Kidney epithelial cell (primary cell): ENCODE measurements at regions not wholly inside any gene's neighbourhood (a gene's known extent, or its start where the extent isn't known, plus 50 kb on each side); places are given as distances from the start of the nearest gene placed in this dataset.
A peak's percentile ranks its signal among the peaks of the same experiment; 100 is the strongest.

ENCODE experiments used
- DNase-seq: peaks from one replicate; pipeline ENCODE4 v3.0.0-alpha.2; 2010; ENCODE audit warnings: low read depth
- H3K27me3 ChIP-seq: 2 replicates; pipeline ENCODE4 v1.6.0; 2011; ENCODE audit warnings: low read length; ENCODE audit not compliant: control insufficient read depth, insufficient read depth
- H3K36me3 ChIP-seq: 2 replicates; pipeline ENCODE4 v1.5.1; 2011; ENCODE audit warnings: low read length; ENCODE audit not compliant: control insufficient read depth, insufficient read depth
- H3K4me3 ChIP-seq: 2 replicates; pipeline ENCODE4 v1.5.1; 2011; ENCODE audit warnings: low read depth, mild to moderate bottlenecking, control low read depth, low read length
- TF ChIP-seq, protein P1 (sequence below): IDR thresholded peaks from 2 replicates; pipeline ENCODE4 v1.5.1; 2011; ENCODE audit warnings: mild to moderate bottlenecking, moderate library complexity, low read length, control low read depth, inconsistent platforms; ENCODE audit not compliant: insufficient read depth, poor library complexity, severe bottlenecking

DNA sequence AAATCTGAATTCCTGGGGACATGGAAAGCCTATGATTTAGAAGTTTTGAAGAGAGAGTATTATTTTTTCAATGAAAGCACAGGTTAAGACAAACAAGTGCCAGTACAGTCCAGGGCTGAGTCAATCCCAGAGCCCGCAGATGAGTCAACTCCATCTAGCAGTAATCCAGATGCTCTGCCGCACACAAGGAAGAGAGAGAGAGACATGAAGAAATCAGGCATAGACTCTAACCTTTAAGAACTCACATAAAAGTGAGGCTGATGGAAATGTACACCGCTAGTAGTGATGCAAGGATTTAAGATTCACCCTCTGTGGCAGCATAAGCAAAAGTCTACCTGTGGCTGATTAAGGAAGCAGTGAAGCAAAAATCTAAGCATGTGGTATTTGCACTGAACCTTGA, 651.5 kb downstream of the TNS3 start:
- TF ChIP-seq, protein P1, sequence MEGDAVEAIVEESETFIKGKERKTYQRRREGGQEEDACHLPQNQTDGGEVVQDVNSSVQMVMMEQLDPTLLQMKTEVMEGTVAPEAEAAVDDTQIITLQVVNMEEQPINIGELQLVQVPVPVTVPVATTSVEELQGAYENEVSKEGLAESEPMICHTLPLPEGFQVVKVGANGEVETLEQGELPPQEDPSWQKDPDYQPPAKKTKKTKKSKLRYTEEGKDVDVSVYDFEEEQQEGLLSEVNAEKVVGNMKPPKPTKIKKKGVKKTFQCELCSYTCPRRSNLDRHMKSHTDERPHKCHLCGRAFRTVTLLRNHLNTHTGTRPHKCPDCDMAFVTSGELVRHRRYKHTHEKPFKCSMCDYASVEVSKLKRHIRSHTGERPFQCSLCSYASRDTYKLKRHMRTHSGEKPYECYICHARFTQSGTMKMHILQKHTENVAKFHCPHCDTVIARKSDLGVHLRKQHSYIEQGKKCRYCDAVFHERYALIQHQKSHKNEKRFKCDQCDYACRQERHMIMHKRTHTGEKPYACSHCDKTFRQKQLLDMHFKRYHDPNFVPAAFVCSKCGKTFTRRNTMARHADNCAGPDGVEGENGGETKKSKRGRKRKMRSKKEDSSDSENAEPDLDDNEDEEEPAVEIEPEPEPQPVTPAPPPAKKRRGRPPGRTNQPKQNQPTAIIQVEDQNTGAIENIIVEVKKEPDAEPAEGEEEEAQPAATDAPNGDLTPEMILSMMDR: no peak
- Histone ChIP-seq H3K4me3 (no peak overlapping the region), H3K36me3 (no peaks in the 10 kb centered on the region), H3K27me3 (no peaks in the 10 kb centered on the region)
- peak; percentile 96 for DNase-seq

DNA sequence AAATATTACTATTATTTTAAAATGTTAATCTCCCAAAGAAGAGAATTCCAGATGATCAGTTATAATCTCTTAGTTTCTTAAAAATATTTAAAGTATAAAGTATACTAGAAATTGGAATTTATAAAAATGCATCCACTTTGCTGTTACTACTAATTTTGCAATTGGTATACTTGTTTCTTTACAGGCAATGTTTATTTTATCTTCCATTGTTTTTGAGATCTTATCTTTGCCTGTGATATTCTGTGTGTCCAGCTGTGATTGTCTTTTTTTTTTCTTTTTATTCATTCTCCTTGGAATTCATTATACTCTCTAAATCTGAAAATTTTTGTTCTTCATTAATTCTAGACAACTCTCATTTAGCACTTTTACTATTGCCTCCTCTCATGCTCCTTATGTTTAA, 652.6 kb downstream of the TNS3 start:
- Histone ChIP-seq H3K4me3 (no peak overlapping the region), H3K36me3 (no peaks in the 10 kb centered on the region), H3K27me3 (no peaks in the 10 kb centered on the region)
- TF ChIP-seq, protein P1: no peak
- no peak for DNase-seq

DNA sequence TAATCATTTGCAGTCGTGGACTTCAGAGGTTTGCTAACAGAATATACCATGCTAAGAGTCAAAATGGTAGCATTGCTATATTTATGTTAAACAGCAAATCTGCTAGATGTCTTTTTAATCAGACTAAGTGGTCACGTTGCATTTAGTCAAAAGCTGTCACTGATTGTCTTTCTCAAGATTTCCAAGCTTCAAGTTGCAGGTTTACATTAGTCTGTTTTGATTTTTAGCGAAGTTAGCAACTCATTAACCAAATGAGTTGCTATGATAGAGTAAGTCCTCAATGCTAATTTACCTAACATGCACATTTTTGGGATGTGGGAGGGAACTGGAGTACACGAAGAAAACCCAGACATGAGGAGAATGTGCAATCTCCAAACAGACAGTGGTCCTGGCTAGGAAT, 653.2 kb downstream of the TNS3 start:
- TF ChIP-seq, protein P1: no peak
- no peak overlapping the region for H3K4me3 ChIP-seq
- DNase-seq: no peak

DNA sequence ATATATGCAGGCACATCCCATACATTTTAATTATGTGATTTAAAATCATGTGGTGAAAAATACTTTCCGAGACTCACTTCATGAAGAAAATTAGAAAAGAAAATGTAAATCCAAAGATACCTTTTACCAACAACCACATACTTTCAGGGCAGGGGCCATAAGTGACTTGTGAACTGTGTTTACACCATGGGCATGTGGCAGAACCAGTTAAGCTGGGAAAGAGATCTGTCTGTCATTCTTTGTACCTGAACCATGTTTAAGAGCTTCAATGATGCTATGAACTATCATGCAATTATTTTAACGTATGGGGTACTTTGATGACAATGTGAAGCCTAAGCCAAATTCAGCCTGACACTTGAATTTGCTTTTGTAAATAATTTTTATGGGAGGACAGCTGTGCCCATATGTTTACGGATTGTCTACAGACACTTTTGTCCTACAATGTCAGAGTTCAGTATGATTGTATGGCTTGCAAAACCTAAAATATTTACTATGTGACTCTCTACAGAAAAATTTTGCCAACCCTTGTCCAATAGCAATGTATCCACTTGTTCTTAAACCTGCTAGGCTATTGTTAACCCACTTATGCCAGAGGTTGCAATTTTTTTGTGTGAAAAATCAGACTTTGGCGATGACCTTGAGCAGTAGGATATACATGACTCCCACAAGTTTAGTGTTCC, 654.6 kb downstream of the TNS3 start:
- no peaks in the 10 kb centered on the region for H3K27me3 ChIP-seq
- H3K36me3 ChIP-seq: no peaks in the 10 kb centered on the region
- TF ChIP-seq, protein P1: no peak
- no peak for DNase-seq
- no peak overlapping the region for H3K4me3 ChIP-seq

More for the DNA sequence above, 653.2 kb downstream of the TNS3 start:
- no peaks in the 10 kb centered on the region for H3K36me3 ChIP-seq
- no peaks in the 10 kb centered on the region for H3K27me3 ChIP-seq

DNA sequence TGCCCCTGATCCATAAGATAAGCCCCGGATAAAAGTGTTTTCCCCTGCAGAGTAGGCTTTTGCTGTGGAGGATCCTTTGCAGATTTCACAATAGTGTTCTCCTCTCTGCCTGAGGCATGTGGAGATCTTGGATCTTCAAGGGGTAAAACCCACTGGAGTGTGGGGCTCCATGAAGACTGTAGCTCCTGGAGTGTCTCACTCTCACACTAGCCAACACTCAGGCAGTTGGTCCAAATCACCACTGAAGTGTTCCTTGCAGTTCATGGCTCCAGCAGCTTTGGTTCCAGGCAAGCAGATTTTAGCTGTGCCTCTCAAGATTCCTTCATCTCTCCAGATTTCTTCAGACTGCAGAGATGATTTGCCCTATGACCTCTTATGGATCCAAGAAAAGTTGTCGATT, 665.3 kb downstream of the TNS3 start:
- Histone ChIP-seq H3K27me3 (no peaks in the 10 kb centered on the region), H3K36me3 (no peaks in the 10 kb centered on the region), H3K4me3 (no peak overlapping the region)
- TF ChIP-seq, protein P1: no peak
- DNase-seq: no peak

DNA sequence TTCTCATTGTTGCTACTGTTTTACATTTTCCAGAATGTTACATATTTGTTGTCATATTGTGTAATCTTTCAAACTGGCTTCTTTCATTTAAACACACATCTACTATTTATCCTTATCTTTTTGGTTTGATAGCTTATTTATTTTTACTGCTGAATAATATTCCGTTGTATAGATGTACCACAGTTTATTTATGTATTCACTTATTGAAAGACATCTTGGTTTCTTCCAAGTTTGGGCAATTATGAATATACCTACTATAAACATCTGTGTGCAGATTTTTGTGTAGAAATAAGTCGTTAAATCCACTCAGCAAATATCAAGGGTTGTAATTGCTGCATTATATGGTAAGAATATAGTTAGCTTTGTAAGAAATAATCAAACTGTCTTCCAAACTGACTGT, 669.2 kb downstream of the TNS3 start:
- Histone ChIP-seq H3K4me3 (no peak overlapping the region), H3K36me3 (no peaks in the 10 kb centered on the region)
- TF ChIP-seq, protein P1: no peak

More for the DNA sequence above, 669.2 kb downstream of the TNS3 start:
- no peaks in the 10 kb centered on the region for H3K27me3 ChIP-seq
- DNase-seq: no peak
